ENCODE measurements at regions not wholly inside any gene's neighbourhood (a gene's known extent, or its start where the extent isn't known, plus 50 kb on each side); places are given as distances from the start of the nearest gene placed in this dataset.

DNA sequence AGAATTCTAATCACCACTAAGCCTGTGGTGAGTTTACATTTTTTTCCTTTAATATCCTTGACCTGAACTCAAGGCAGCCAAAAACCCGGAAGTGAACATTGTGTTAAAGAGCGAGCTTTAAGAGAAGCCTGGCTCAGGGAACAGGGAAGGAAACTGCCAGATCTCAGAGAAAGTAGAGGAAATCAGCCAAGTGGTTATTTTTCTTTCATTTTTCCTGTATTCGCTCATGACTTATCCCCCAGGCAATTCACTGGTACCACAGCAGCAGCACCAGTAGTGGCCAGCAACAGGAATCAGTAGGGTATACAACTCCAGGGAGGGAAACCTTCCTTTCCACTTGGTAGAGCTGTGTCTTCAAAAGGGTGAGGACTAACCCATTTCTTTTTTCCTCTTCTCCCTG is 89.6 kb upstream of the HMGCLL1 start:
- TF ChIP-seq, protein P1, sequence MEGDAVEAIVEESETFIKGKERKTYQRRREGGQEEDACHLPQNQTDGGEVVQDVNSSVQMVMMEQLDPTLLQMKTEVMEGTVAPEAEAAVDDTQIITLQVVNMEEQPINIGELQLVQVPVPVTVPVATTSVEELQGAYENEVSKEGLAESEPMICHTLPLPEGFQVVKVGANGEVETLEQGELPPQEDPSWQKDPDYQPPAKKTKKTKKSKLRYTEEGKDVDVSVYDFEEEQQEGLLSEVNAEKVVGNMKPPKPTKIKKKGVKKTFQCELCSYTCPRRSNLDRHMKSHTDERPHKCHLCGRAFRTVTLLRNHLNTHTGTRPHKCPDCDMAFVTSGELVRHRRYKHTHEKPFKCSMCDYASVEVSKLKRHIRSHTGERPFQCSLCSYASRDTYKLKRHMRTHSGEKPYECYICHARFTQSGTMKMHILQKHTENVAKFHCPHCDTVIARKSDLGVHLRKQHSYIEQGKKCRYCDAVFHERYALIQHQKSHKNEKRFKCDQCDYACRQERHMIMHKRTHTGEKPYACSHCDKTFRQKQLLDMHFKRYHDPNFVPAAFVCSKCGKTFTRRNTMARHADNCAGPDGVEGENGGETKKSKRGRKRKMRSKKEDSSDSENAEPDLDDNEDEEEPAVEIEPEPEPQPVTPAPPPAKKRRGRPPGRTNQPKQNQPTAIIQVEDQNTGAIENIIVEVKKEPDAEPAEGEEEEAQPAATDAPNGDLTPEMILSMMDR (IDR thresholded peaks at IDR 0.05), result no peak
- no peak for TF ChIP-seq EP300 (IDR thresholded peaks at IDR 0.05)
- no peak for TF ChIP-seq POLR2AphosphoS5 (IDR thresholded peaks at IDR 0.05)
